HEK293 (cell line): ENCODE measurements at regions not wholly inside any gene's neighbourhood (a gene's known extent, or its start where the extent isn't known, plus 50 kb on each side); places are given as distances from the start of the nearest gene placed in this dataset.

Source experiments
- CTCF ChIA-PET: fragments of 350-600 bp; formaldehyde crosslinking; extraction: SDS; loops from one replicate; lab custom pipeline; 2021; ENCODE audit warnings: antibody characterized with exemption; lab: Yijun Ruan, JAX
- POLR2A ChIA-PET: fragments of 300-600 bp; formaldehyde crosslinking; extraction: SDS; loops from one replicate; lab custom pipeline; 2020; ENCODE audit warnings: antibody characterized with exemption, inconsistent platforms; lab: Yijun Ruan, JAX
- H3K27ac ChIP-seq: fragments of 200-500 bp; sonication (Bioruptor generic); 2 replicates; pipeline ENCODE4 v1.5.1; 2014; ENCODE audit warnings: low read depth, low read length, control low read depth, inconsistent platforms; ENCODE audit errors: extremely low read depth
- H3K36me3 ChIP-seq, 2 experiments: fragments of 200-500 bp in 1 of 2; sonication (Bioruptor generic) in 1 of 2; 1 replicate in 1 of 2; 2 replicates in 1 of 2; pipeline ENCODE4 v1.5.1; 2014 to 2017; ENCODE audit warnings: inconsistent platforms in 2 of 2, low read length in 2 of 2; ENCODE audit not compliant: control insufficient read depth in 2 of 2, insufficient read depth in 1 of 2
- H3K4me1 ChIP-seq: fragments of 200-500 bp; sonication (Bioruptor generic); 2 replicates; pipeline ENCODE4 v1.5.1; 2014; ENCODE audit warnings: mild to moderate bottlenecking, low read length, inconsistent platforms; ENCODE audit not compliant: control insufficient read depth, insufficient read depth
- H3K4me3 ChIP-seq: 2 replicates; pipeline ENCODE4 v1.5.1; 2011; ENCODE audit warnings: low read depth, mild to moderate bottlenecking, control low read depth, low read length, moderate library complexity
- H3K9me3 ChIP-seq: fragments of 200-500 bp; sonication (Bioruptor generic); 2 replicates; pipeline ENCODE4 v1.5.1; 2014; ENCODE audit warnings: low read depth, low read length, inconsistent platforms; ENCODE audit not compliant: control insufficient read depth, insufficient read depth
- BCL11B ChIP-seq: fragments of 450-650 bp; formaldehyde crosslinking; IDR thresholded peaks from 2 replicates; pipeline ENCODE4 v1.5.1; 2016; ENCODE audit warnings: low read depth, missing biosample characterization, missing genetic modification characterization
- EGR2 ChIP-seq: fragments of 450-650 bp; formaldehyde crosslinking; IDR thresholded peaks from 2 replicates; pipeline ENCODE4 v1.5.1; 2016; ENCODE audit warnings: low read depth, missing biosample characterization, missing genetic modification characterization
- GLI2 ChIP-seq: fragments of 450-650 bp; formaldehyde crosslinking; IDR thresholded peaks from 2 replicates; pipeline ENCODE4; 2017; ENCODE audit warnings: missing biosample characterization, missing genetic modification characterization, low read depth, borderline replicate concordance
- KLF1 ChIP-seq: fragments of 450-650 bp; formaldehyde crosslinking; IDR thresholded peaks from 2 replicates; pipeline ENCODE4 v1.5.1; 2016; ENCODE audit warnings: missing biosample characterization, missing genetic modification characterization
- KLF10 ChIP-seq: fragments of 450-650 bp; IDR thresholded peaks from 2 replicates; pipeline ENCODE4 v1.5.1; 2018; ENCODE audit warnings: missing biosample characterization, mild to moderate bottlenecking, missing genetic modification characterization
- RBAK ChIP-seq: fragments of 450-650 bp; formaldehyde crosslinking; IDR thresholded peaks from 2 replicates; pipeline ENCODE4 v1.5.1; 2016; ENCODE audit warnings: missing biosample characterization, missing genetic modification characterization
- SALL2 ChIP-seq: fragments of 450-650 bp; formaldehyde crosslinking; IDR thresholded peaks from 2 replicates; pipeline ENCODE4 v1.5.0; 2017; ENCODE audit warnings: missing biosample characterization, mild to moderate bottlenecking, missing genetic modification characterization, borderline replicate concordance
- SP2 ChIP-seq: fragments of 450-650 bp; formaldehyde crosslinking; IDR thresholded peaks from 2 replicates; pipeline ENCODE4 v1.5.1; 2016; ENCODE audit warnings: missing biosample characterization, missing genetic modification characterization
- ZFHX2 ChIP-seq: fragments of 450-650 bp; formaldehyde crosslinking; conservative IDR thresholded peaks from 2 replicates; pipeline ENCODE4 v1.5.1; 2016; ENCODE audit warnings: missing biosample characterization, missing genetic modification characterization
- ZFP41 ChIP-seq: fragments of 450-650 bp; formaldehyde crosslinking; IDR thresholded peaks from 2 replicates; pipeline ENCODE4 v1.5.1; 2016; ENCODE audit warnings: missing biosample characterization, missing genetic modification characterization, borderline replicate concordance
- ZNF140 ChIP-seq: fragments of 450-650 bp; formaldehyde crosslinking; IDR thresholded peaks from 2 replicates; pipeline ENCODE4 v1.5.1; 2016; ENCODE audit warnings: missing biosample characterization, missing genetic modification characterization
- ZNF146 ChIP-seq: fragments of 450-650 bp; formaldehyde crosslinking; IDR thresholded peaks from 2 replicates; pipeline ENCODE4 v1.5.1; 2016; ENCODE audit warnings: missing biosample characterization, missing genetic modification characterization
- ZNF174 ChIP-seq: fragments of 450-650 bp; formaldehyde crosslinking; IDR thresholded peaks from 2 replicates; pipeline ENCODE4 v1.5.0; 2017; ENCODE audit warnings: missing biosample characterization, mild to moderate bottlenecking, missing genetic modification characterization
- ZNF23 ChIP-seq: fragments of 450-650 bp; formaldehyde crosslinking; IDR thresholded peaks from 2 replicates; pipeline ENCODE4 v1.5.1; 2016; ENCODE audit warnings: missing biosample characterization, missing genetic modification characterization, borderline replicate concordance
- ZNF354C ChIP-seq: fragments of 450-650 bp; formaldehyde crosslinking; IDR thresholded peaks from 2 replicates; pipeline ENCODE4 v1.5.1; 2016; ENCODE audit warnings: missing biosample characterization, missing genetic modification characterization, low read depth, borderline replicate concordance
- ZNF391 ChIP-seq: fragments of 450-650 bp; formaldehyde crosslinking; IDR thresholded peaks from 2 replicates; pipeline ENCODE4 v1.5.1; 2016; ENCODE audit warnings: low read depth, missing biosample characterization, missing genetic modification characterization, borderline replicate concordance
- ZNF501 ChIP-seq: fragments of 450-650 bp; formaldehyde crosslinking; IDR thresholded peaks from 2 replicates; pipeline ENCODE4 v1.5.1; 2016; ENCODE audit warnings: missing biosample characterization, missing genetic modification characterization
- ZNF548 ChIP-seq: fragments of 450-650 bp; formaldehyde crosslinking; IDR thresholded peaks from 2 replicates; pipeline ENCODE4 v1.5.1; 2016; ENCODE audit warnings: missing biosample characterization, missing genetic modification characterization
- ZNF561 ChIP-seq: fragments of 450-650 bp; IDR thresholded peaks from 2 replicates; pipeline ENCODE4 v1.5.1; 2018; ENCODE audit warnings: missing biosample characterization, missing genetic modification characterization, borderline replicate concordance
- ZNF585B ChIP-seq: fragments of 450-650 bp; formaldehyde crosslinking; IDR thresholded peaks from 2 replicates; pipeline ENCODE4 v1.5.1; 2016; ENCODE audit warnings: missing biosample characterization, missing genetic modification characterization
- ZNF596 ChIP-seq: fragments of 450-650 bp; IDR thresholded peaks from 2 replicates; pipeline ENCODE4 v1.5.0; 2018; ENCODE audit warnings: missing biosample characterization, mild to moderate bottlenecking, missing genetic modification characterization, moderate library complexity
- ZNF623 ChIP-seq: fragments of 450-650 bp; formaldehyde crosslinking; IDR thresholded peaks from 2 replicates; pipeline ENCODE4 v1.5.1; 2016; ENCODE audit warnings: missing biosample characterization, missing genetic modification characterization
- ZNF629 ChIP-seq: fragments of 450-650 bp; formaldehyde crosslinking; IDR thresholded peaks from 2 replicates; pipeline ENCODE4 v1.5.1; 2017; ENCODE audit warnings: missing biosample characterization, missing genetic modification characterization
- ZNF654 ChIP-seq: fragments of 450-650 bp; formaldehyde crosslinking; IDR thresholded peaks from 2 replicates; pipeline ENCODE4 v1.5.1; 2016; ENCODE audit warnings: low read depth, missing biosample characterization, missing genetic modification characterization
- ZNF776 ChIP-seq: fragments of 450-650 bp; formaldehyde crosslinking; IDR thresholded peaks from 2 replicates; pipeline ENCODE4 v1.5.0; 2017; ENCODE audit warnings: missing biosample characterization, missing genetic modification characterization, borderline replicate concordance
- TF ChIP-seq, protein P1 (sequence below): fragments of 450-650 bp; IDR thresholded peaks from 2 replicates; pipeline ENCODE4 v1.5.1; 2018; ENCODE audit warnings: missing biosample characterization, missing genetic modification characterization
- TF ChIP-seq, protein P2 (sequence below): fragments of 450-650 bp; formaldehyde crosslinking; IDR thresholded peaks from 2 replicates; pipeline ENCODE4 v1.5.1; 2017; ENCODE audit warnings: missing biosample characterization, missing genetic modification characterization

DNA sequence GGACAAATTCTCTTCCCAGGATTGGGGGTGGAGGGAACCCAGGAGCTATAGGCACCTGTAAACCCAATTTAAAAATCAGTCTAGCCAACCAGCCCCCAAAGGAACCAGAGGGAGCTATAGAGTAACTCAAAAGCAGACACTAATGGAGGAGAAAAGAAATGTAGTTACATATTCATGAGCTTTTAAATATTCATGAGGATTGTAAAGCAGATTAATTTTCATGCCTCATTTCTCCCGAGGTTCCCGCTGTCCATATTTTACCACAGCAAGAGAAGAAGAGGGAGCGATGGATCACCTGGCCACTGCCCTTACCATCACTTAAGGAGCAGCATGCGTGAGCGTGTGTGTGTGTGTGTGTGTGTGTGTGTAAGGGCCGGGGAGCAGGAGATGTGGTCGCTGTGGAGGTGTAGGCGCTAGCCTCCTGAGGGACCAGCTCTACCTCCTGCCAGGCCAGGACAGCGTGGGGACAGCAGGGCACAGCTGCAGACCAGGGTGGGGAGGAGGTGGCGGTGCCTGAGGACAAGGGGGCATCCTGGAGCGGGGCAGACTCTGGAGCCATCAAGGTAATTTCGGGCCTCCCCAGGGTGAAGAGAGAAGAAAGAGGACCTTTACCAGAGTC is 100.7 kb upstream of the THY1 start:
- ChIA-PET CTCF (interaction anchor here (0.6 to 3.5 kb wide), 2 partner anchors 10 to 63 kb away, joined by 3 to 19 read pairs; no protein-coding TSS in a partner anchor), POLR2A (no interaction called here)
- no peaks in the 10 kb centered on the region for H3K36me3 ChIP-seq
- no peak overlapping the region for H3K27ac ChIP-seq
- H3K9me3 ChIP-seq, result no peaks in the 10 kb centered on the region
- H3K4me3 ChIP-seq, result no peak overlapping the region
- no peak for TF ChIP-seq SALL2 (tag by site-specific recombination)
- TF ChIP-seq ZNF623 (tag by site-specific recombination), result no peak
- 0 out of 2 replicates have a peak, but pooled peaks have one; percentile 11 for TF ChIP-seq EGR2 (tag by site-specific recombination)
- no peaks in the 10 kb centered on the region for H3K4me1 ChIP-seq

DNA sequence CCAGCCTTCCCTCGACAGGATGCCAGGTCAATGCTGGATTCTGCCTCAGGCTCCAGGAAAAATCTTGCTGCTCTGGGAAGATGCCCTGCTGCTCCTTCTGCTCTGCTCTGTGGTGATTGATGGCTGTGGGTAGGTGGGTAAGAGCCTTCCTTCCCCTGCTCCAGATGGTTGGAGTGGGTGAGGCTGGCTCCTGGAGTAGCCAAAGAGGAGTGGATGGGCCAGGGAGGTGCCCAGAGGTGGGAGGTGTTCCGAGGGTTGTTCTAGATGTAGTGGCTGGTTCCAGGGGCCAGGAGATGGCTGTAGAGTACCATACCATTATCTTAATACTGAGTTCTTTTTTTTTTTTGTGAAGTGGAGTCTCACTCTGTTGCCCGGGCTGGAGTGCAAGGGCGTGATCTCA is 99.6 kb upstream of the THY1 start:
- Histone ChIP-seq H3K36me3 (no peaks in the 10 kb centered on the region), H3K4me3 (no peak overlapping the region), H3K4me1 (no peaks in the 10 kb centered on the region), H3K27ac (no peak overlapping the region), H3K9me3 (no peaks in the 10 kb centered on the region)
- POLR2A ChIA-PET, result no interaction called here
- TF ChIP-seq ZFHX2 (tag by site-specific recombination) (peak; percentile 60), RBAK (tag by site-specific recombination) (no peak), ZNF146 (tag by site-specific recombination) (no peak), ZNF585B (no peak), SP2 (no peak), EGR2 (tag by site-specific recombination) (peak; percentile 83), ZNF596 (tag by site-specific recombination) (no peak)
- CTCF ChIA-PET, result interaction anchor here (3.5 kb wide), 1 partner anchor 11 kb away, joined by 19 read pairs; no protein-coding TSS in a partner anchor

DNA sequence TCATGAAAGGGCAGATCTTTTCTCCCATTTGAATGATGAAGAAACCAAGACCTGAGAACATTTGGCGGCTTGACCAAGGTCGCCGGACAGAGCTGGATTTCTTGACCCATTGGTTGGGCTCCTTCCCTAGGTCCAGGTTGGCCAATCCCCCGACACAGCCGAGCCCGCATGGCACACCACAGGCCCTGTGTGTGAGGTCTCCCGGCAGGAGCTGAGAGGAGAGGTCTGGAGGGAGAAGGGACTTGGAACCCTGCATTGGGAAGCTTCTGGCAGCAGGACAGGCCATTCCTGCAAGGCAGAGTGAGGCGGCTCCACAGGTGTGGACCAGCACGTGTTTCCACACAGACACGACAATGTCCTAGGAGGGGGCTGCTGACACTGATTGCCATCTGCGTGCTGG is 98.6 kb upstream of the THY1 start:
- no peak overlapping the region for H3K4me3 ChIP-seq
- ChIA-PET CTCF (interaction anchor here (0.5 to 0.7 kb wide), 2 partner anchors 102 to 146 kb away, joined by 3 read pairs; no protein-coding TSS in a partner anchor), POLR2A (no interaction called here)
- no peaks in the 10 kb centered on the region for H3K4me1 ChIP-seq
- TF ChIP-seq BCL11B (tag by site-specific recombination) (no peak), ZNF548 (no peak), ZNF654 (tag by site-specific recombination) (no peak), ZNF354C (tag by site-specific recombination) (no peak), ZNF391 (no peak), ZNF561 (tag by site-specific recombination) (no peak), ZNF629 (tag by site-specific recombination) (no peak)
- TF ChIP-seq, protein P1, sequence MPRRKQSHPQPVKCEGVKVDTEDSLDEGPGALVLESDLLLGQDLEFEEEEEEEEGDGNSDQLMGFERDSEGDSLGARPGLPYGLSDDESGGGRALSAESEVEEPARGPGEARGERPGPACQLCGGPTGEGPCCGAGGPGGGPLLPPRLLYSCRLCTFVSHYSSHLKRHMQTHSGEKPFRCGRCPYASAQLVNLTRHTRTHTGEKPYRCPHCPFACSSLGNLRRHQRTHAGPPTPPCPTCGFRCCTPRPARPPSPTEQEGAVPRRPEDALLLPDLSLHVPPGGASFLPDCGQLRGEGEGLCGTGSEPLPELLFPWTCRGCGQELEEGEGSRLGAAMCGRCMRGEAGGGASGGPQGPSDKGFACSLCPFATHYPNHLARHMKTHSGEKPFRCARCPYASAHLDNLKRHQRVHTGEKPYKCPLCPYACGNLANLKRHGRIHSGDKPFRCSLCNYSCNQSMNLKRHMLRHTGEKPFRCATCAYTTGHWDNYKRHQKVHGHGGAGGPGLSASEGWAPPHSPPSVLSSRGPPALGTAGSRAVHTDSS, result no peak
- H3K36me3 ChIP-seq, result no peaks in the 10 kb centered on the region
- H3K27ac ChIP-seq, result no peak overlapping the region
- H3K9me3 ChIP-seq, result no peaks in the 10 kb centered on the region

DNA sequence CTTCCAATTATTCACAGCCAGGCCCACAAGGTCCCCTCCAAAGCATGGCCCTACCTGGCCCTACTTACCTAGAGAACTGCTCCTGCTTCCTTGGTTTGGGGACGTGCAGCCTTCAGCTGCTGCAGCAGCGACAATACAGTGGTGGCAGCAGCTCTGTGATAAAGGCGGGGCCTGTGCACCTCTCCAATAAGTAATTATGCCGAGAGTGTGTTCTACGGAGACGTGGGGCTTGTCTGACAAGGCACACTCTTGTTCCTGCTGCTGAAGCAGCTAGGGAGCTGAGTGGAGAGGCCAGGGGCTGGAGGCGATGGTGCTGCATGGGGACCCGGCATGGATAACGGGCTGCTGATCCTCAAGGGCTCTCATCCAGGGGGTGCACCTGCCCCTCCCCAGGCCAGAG is 98.0 kb upstream of the THY1 start:
- Histone ChIP-seq H3K36me3 (no peaks in the 10 kb centered on the region), H3K4me1 (no peaks in the 10 kb centered on the region), H3K4me3 (no peak overlapping the region), H3K9me3 (no peaks in the 10 kb centered on the region), H3K27ac (no peak overlapping the region)
- ChIA-PET CTCF (interaction anchor here (0.8 to 3.5 kb wide), 2 partner anchors 13 to 64 kb away, joined by 5 to 19 read pairs; no protein-coding TSS in a partner anchor), POLR2A (no interaction called here)
- TF ChIP-seq ZNF140 (tag by site-specific recombination) (no peak), KLF1 (no peak), GLI2 (tag by site-specific recombination) (no peak), ZFP41 (tag by site-specific recombination) (no peak), ZNF501 (tag by site-specific recombination) (no peak), ZNF776 (no peak), ZNF585B (no peak), KLF10 (tag by site-specific recombination) (no peak), ZNF174 (tag by site-specific recombination) (no peak), ZNF23 (tag by site-specific recombination) (no peak)
- TF ChIP-seq, protein P2, sequence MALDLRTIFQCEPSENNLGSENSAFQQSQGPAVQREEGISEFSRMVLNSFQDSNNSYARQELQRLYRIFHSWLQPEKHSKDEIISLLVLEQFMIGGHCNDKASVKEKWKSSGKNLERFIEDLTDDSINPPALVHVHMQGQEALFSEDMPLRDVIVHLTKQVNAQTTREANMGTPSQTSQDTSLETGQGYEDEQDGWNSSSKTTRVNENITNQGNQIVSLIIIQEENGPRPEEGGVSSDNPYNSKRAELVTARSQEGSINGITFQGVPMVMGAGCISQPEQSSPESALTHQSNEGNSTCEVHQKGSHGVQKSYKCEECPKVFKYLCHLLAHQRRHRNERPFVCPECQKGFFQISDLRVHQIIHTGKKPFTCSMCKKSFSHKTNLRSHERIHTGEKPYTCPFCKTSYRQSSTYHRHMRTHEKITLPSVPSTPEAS (tag by site-specific recombination), result no peak
